CD4-positive, alpha-beta T cell (primary cell): ENCODE measurements at regions not wholly inside any gene's neighbourhood (a gene's known extent, or its start where the extent isn't known, plus 50 kb on each side); places are given as distances from the start of the nearest gene placed in this dataset.
"Not testable (repeated sequence)": the region's sequence is repeated elsewhere in the genome, so short reads cannot be mapped to it uniquely, and the experiment has no call there.

Experiments
- ATAC-seq: fragments of 200-7000 bp; cut with Tn5 transposase; one replicate; pipeline ENCODE4 v1.10.0; 2022; ENCODE audit warnings: mild to moderate bottlenecking; ENCODE audit not compliant: poor library complexity
- CTCF ChIA-PET: fragments of 350-600 bp; sonication (Branson Sonifier 250); formaldehyde crosslinking; loops from one replicate; lab custom pipeline; 2021; ENCODE audit warnings: antibody characterized with exemption, inconsistent platforms; lab: Charles Lee
- POLR2A ChIA-PET: fragments of 350-600 bp; sonication (Branson Sonifier 250); formaldehyde crosslinking; loops from one replicate; lab custom pipeline; 2021; ENCODE audit warnings: antibody characterized with exemption, inconsistent platforms; lab: Charles Lee
- DNase-seq, 14 experiments: peaks; one replicate each; pipeline ENCODE4 v3.0.0-alpha.2; 2013 to 2020; ENCODE audit warnings: mixed read lengths in 2 of 14
- H3K27ac ChIP-seq, 2 donors: one replicate each; pipeline versions ENCODE4 v1.5.1 to v1.7.0; 2013; ENCODE audit warnings: low read length in 2 of 2, low read depth in 1 of 2, mild to moderate bottlenecking in 1 of 2
- H3K27me3 ChIP-seq, 2 experiments: 1 replicate in 1 of 2; 2 replicates in 1 of 2; pipeline versions ENCODE4 v1.6.1 to v1.7.0; 2013; ENCODE audit warnings: low read length in 2 of 2, control low read depth in 1 of 2, mild to moderate bottlenecking in 1 of 2, moderate library complexity in 1 of 2; ENCODE audit not compliant: insufficient read depth in 2 of 2, control insufficient read depth in 1 of 2
- H3K36me3 ChIP-seq: one replicate; pipeline ENCODE4 v1.6.1; 2013; ENCODE audit warnings: low read length, control low read depth; ENCODE audit not compliant: insufficient read depth
- H3K4me1 ChIP-seq: one replicate; pipeline ENCODE4 v1.6.1; 2013; ENCODE audit warnings: low read length, control low read depth; ENCODE audit not compliant: insufficient read depth
- H3K4me3 ChIP-seq: one replicate; pipeline ENCODE4 v1.5.1; 2013; ENCODE audit warnings: mild to moderate bottlenecking, low read length, moderate library complexity
- H3K9me3 ChIP-seq, 2 experiments: 1 replicate in 1 of 2; 2 replicates in 1 of 2; pipeline versions ENCODE4 v1.6.1 to v1.7.0; 2013; ENCODE audit warnings: low read length in 2 of 2, mild to moderate bottlenecking in 2 of 2, control low read depth in 1 of 2, moderate library complexity in 1 of 2; ENCODE audit not compliant: control insufficient read depth in 1 of 2, insufficient read depth in 1 of 2
- H3K27ac Mint-ChIP-seq: one replicate; pipeline ENCODE4 v1.8.0; 2020; ENCODE audit warnings: mixed read lengths
- H3K27me3 Mint-ChIP-seq: one replicate; pipeline ENCODE4 v1.8.0; 2021; ENCODE audit warnings: mixed read lengths
- H3K36me3 Mint-ChIP-seq: one replicate; pipeline ENCODE4 v1.8.0; 2021; ENCODE audit warnings: low read depth, mixed read lengths
- H3K4me1 Mint-ChIP-seq: one replicate; pipeline ENCODE4 v1.8.0; 2021; ENCODE audit warnings: low read depth, mixed read lengths
- H3K4me3 Mint-ChIP-seq: one replicate; pipeline ENCODE4 v1.8.0; 2020; ENCODE audit warnings: mild to moderate bottlenecking, mixed read lengths
- H3K9me3 Mint-ChIP-seq: one replicate; pipeline ENCODE4 v1.8.0; 2020; ENCODE audit warnings: mixed read lengths
- intact Hi-C, 2 experiments: fragments of 100-400 bp; cut with DNase I in 1 of 2; cut with micrococcal nuclease in 1 of 2; formaldehyde crosslinking; loops; one replicate each; pipeline versions ENCODE4 v1.15.1 to v1.9.0; 2023 to 2025; cut with DNase I, micrococcal nuclease
- TF ChIP-seq, protein P1 (sequence below): fragments of 200-600 bp; IDR thresholded peaks from one replicate; pipeline ENCODE4 v1.8.0; 2022; ENCODE audit warnings: antibody characterized with exemption, mild to moderate bottlenecking

DNA sequence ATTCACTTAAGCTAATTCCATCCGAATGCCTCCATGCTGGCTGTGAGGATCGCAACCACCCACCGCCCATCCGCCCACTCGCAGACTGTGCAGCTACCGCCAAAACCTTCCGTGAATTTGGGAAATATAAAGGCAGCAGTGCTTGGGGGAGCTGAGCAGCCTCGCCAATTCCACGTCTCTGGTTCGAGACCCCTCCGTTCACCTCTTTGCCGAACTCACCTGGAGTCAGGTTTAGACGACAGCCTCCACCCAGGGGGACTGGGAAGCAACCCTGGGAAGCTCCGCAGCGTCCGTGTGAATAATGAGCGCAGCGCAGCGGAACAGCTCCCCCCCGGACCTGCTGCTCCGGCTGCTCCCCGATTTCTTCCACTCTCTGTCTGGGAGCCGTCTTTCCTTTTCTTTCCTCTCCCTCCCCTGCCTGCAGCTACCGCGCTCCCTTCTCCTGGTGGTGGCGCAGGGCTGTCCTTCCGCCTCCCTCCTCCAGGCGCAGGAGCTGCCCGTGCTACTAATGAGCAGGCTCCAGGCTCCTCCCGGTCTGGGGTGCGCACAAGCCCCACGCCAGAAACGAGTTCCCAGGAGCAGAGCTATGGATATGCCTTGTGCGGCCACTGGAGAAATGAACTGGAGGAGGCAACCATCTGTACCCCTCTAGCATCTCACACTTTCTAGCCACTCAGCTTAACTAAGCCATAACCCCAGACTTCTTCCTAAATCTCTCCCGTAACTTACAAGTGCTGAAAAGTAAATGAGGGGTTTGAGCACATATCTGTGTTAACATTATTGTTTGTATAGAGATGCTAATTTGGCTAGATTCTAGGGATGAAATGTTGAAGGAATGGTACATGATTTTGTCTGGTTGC is 107.3 kb downstream of the XKR3 start:
- POLR2A ChIA-PET, result no interaction called here

DNA sequence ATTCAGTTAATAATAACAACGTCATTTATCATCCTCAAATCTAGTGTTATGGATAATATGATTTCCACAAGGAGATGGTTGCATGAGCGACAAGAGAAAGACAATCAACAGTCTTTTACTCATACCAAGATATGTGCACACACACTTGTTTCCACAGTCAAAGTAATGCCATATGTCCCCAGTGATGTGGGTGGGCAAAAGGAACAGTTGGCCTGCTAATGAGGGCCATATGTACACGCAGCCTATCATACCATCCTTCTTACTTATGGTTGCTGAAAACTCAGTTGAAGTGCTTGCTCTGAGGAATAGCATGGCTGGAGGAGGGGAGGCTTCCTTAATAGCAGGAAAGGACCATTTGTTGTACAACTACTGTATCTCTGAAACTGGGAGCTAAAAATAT is 110.6 kb downstream of the XKR3 start:
- H3K27me3 ChIP-seq, H3K27ac ChIP-seq, H3K4me1 ChIP-seq, H3K9me3 Mint-ChIP-seq, DNase-seq, CTCF ChIA-PET, POLR2A ChIA-PET, H3K36me3 Mint-ChIP-seq, ATAC-seq, H3K4me1 Mint-ChIP-seq, H3K9me3 ChIP-seq, H3K27ac Mint-ChIP-seq, H3K4me3 ChIP-seq, H3K4me3 Mint-ChIP-seq, H3K27me3 Mint-ChIP-seq, H3K36me3 ChIP-seq, intact Hi-C loops: not testable (repeated sequence)

More for the DNA sequence above, 107.3 kb downstream of the XKR3 start:
- TF ChIP-seq, protein P1, sequence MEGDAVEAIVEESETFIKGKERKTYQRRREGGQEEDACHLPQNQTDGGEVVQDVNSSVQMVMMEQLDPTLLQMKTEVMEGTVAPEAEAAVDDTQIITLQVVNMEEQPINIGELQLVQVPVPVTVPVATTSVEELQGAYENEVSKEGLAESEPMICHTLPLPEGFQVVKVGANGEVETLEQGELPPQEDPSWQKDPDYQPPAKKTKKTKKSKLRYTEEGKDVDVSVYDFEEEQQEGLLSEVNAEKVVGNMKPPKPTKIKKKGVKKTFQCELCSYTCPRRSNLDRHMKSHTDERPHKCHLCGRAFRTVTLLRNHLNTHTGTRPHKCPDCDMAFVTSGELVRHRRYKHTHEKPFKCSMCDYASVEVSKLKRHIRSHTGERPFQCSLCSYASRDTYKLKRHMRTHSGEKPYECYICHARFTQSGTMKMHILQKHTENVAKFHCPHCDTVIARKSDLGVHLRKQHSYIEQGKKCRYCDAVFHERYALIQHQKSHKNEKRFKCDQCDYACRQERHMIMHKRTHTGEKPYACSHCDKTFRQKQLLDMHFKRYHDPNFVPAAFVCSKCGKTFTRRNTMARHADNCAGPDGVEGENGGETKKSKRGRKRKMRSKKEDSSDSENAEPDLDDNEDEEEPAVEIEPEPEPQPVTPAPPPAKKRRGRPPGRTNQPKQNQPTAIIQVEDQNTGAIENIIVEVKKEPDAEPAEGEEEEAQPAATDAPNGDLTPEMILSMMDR, result no peak
- H3K4me3 ChIP-seq, result no peak overlapping the region
- no peak for ATAC-seq
- H3K27ac ChIP-seq, result no peak overlapping the region
- intact Hi-C loops, result no loop called here
- H3K9me3 ChIP-seq, result peaks cover 0 to 8% of the 10 kb centered on the region in 2 experiments
- H3K4me3 Mint-ChIP-seq, result no peak overlapping the region
- H3K27me3 Mint-ChIP-seq, result peaks cover 6% of the 10 kb centered on the region
- no peak overlapping the region for H3K27ac Mint-ChIP-seq
- H3K27me3 ChIP-seq, result no peaks in the 10 kb centered on the region
- no peaks in the 10 kb centered on the region for H3K36me3 ChIP-seq
- H3K36me3 Mint-ChIP-seq, result no peaks in the 10 kb centered on the region
- no peaks in the 10 kb centered on the region for H3K4me1 ChIP-seq
- H3K9me3 Mint-ChIP-seq, result no peaks in the 10 kb centered on the region
- no peak for DNase-seq
- CTCF ChIA-PET, result interaction anchor here (1.2 kb wide), 1 partner anchor 36 kb away, joined by 4 read pairs; no protein-coding TSS in a partner anchor
- no peaks in the 10 kb centered on the region for H3K4me1 Mint-ChIP-seq

GRCh38 chr22:16702318-16702870 is 109.8 kb upstream of the CCT8L2 start:
- POLR2A ChIA-PET, DNase-seq, intact Hi-C loops, H3K27me3 ChIP-seq, ATAC-seq, H3K9me3 ChIP-seq, H3K4me1 Mint-ChIP-seq, H3K9me3 Mint-ChIP-seq, H3K4me1 ChIP-seq, H3K4me3 Mint-ChIP-seq, H3K27ac Mint-ChIP-seq, H3K36me3 Mint-ChIP-seq, H3K27me3 Mint-ChIP-seq, H3K36me3 ChIP-seq, H3K4me3 ChIP-seq, CTCF ChIA-PET, H3K27ac ChIP-seq: not testable (repeated sequence)

DNA sequence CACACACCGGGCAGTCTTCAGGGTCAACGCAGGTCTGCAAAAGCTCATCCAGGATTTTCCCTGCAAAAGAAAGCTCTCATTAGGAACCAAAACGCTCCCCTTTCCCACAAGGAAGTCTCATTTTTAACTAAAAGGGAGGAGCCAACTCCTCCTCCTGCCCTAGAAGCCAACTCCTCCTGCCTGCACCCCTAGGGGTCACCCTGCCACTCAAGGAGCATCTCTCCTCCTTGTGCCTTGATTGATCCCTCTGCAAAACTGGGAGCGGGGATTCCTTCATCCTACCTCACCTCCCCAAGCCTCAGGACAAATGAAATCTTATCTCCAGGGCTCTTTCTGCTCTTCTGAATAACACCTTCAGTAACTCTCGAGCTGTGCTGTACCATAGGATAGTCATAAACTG is 107.8 kb upstream of the CCT8L2 start:
- H3K27ac Mint-ChIP-seq, H3K4me3 ChIP-seq, H3K27me3 Mint-ChIP-seq, CTCF ChIA-PET, H3K27ac ChIP-seq, H3K27me3 ChIP-seq, H3K36me3 ChIP-seq, DNase-seq, H3K9me3 Mint-ChIP-seq, H3K4me3 Mint-ChIP-seq, H3K4me1 Mint-ChIP-seq, H3K36me3 Mint-ChIP-seq, ATAC-seq, intact Hi-C loops, H3K9me3 ChIP-seq, H3K4me1 ChIP-seq, POLR2A ChIA-PET: not testable (repeated sequence)
